ENCODE measurements at regions not wholly inside any gene's neighbourhood (a gene's known extent, or its start where the extent isn't known, plus 50 kb on each side); places are given as distances from the start of the nearest gene placed in this dataset.
"Not testable (repeated sequence)": the region's sequence is repeated elsewhere in the genome, so short reads cannot be mapped to it uniquely, and the experiment has no call there.

GRCh38 chr16:22436823-22437652 is 62.6 kb upstream of the CDR2 start:
- peak; percentile 27 to 41 for DNase-seq (ENCODE audit: low read depth in 2 of 2)

DNA sequence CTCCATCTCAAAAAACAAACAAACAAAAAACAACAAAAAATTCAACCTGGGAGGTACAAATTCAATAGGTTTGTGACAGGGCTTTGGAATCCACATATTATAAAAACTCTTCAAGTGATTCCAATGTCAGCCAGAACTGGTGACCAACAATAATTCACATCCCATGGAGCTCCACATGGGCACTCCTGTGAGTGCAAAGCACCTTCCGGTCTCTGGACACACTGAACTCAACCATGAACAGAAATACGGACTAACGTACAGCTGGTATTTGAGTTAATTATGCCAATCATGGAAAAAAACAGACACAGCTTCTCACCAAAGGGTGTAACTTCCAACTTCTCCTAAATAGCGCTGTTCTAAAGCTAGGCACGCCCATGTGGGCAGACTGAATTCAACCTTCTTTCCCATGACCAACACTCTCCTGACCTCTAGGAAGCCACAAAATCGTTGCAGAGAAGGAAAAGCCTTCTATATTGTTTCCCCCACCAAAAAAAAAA is 62.0 kb upstream of the CDR2 start:
- not testable (repeated sequence) for DNase-seq (ENCODE audit: low read depth in 2 of 2)

DNA sequence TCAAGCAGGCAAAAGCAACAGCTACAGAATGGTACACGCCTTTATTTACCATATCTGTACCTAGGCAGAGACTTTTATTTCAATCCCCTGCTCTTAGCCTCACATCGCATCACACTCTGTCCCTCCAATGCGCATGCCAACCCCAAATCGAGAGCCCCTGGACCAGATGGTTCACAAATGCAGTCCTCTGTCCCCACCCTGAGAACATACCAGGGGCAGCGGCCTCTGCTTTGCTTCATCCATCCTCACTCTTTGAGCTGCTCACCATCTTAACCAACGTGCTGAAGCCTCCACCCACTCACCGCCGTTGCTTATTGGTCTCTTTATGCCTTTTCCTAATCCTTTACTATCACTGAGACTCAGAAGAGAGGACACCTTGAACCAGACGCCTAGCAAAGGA is 56.9 kb upstream of the CDR2 start:
- not testable (repeated sequence) for DNase-seq (ENCODE audit: low read depth in 2 of 2)

DNA sequence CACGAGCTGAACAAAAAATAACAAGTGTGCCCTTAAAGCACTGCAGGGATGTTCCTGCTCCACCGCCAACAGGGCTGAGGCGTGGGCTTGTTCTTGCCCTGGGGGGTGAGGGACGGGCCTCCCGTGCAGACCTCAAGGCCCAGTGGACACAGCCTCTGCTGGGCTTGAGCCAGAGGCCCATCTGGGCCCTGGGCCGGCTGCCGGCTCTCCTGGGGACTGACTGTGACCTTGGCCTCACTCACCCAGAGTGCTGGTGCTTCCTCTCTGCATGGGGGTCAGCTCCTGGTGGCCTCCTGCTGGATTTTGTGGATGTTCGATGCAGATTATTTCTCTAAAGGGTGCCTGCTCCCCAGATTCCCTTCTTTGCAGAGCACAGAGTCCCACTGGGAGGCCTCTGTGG is 54.2 kb upstream of the CDR2 start:
- DNase-seq (ENCODE audit: low read depth in 2 of 2) = no peak

- no peak for DNase-seq (ENCODE audit: low read depth in 2 of 2)
Measured at GRCh38 chr16:22427556-22427955, 53.1 kb upstream of the CDR2 start.

DNA sequence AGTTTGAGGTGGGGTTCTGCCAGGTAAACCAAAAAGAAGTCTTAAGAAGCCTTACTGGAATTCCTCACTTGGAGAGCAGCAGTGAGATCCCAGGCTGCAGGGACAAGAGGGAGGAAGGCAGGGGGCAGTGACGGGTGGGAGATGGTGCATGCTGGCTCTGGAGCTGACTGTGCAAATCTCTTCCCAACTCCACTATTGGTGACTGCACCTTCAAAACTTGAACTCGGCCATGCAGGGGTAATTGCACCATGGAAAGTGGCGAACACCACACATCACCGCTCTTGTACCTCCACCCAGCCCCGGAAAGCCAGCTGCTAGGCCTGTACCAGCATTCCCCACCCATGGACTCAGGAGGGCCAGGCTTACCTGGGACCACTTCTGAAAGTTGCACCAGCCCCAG is 51.4 kb upstream of the CDR2 start:
- no peak for DNase-seq (ENCODE audit: low read depth in 2 of 2)

GRCh38 chr16:22425036-22425801 is 50.8 kb upstream of the CDR2 start:
- no peak for DNase-seq (ENCODE audit: low read depth in 2 of 2)

DNA sequence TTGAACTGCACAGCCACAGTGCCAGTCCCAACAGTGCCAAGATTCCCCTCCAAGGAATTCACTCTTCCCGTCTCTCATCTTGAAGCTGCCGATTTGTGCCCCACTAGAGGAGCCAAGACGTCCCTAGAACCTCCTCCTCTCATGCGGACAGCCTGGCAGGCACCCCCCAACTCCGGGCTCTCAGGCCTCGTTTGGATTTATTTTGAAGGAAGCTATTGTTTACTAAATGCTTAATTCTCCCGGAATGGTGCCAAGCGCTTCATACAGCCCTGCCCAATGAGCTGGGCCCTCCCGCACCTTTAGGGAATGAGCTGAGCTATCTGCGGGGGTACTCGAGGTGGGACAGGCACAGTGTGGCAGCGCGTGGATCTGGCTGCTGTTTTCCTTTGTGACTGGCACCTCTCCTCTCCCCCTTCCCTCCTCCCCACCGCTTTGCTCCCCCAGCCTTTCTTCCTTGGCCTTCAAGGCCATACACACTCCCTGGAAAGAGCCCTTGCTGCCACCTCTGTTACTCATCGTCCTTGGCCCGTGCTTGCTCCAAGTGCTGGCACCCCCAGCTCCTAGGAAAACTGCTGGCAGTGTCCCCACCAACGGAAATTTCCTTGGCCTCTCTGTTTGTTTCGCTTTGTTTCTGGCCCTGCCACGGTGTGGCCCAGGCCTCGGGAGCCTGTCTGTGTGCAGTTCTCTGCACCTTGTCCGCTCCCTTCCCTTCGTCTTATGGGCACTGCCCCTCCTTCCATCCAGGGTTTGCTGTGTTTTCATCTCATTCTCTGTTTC is 49.9 kb upstream of the CDR2 start:
- DNase-seq (ENCODE audit: low read depth in 2 of 2) = no peak

Measured in stimulated activated CD8-positive, alpha-beta memory T cell treated with anti-CD3 and anti-CD28 coated beads, Interleukin-7, amount 100 ng/mL, for 1 hour (primary cell).